Uterus (tissue), 3 donors: ENCODE measurements at regions not wholly inside any gene's neighbourhood (a gene's known extent, or its start where the extent isn't known, plus 50 kb on each side); places are given as distances from the start of the nearest gene placed in this dataset.

Experiments used
- DNase-seq, 2 donors: peaks; one replicate each; pipeline ENCODE4 v3.0.0-alpha.2; 2019 to 2020
- H3K27ac ChIP-seq, 2 donors: fragments of 200-600 bp; sonication (generic); 1 replicate in 1 of 2; 2 replicates in 1 of 2; pipeline ENCODE4 v1.5.1; 2016 to 2018
- H3K27me3 ChIP-seq, 2 donors: fragments of 200-600 bp; sonication (generic); one replicate each; pipeline ENCODE4 v1.5.1; 2018 to 2019; ENCODE audit warnings: control low read depth in 1 of 2
- H3K36me3 ChIP-seq, 2 donors: fragments of 200-600 bp; sonication (generic); one replicate each; pipeline ENCODE4 v1.5.1; 2019; ENCODE audit warnings: control low read depth in 1 of 2
- H3K4me1 ChIP-seq, 2 donors: fragments of 200-600 bp; sonication (generic); one replicate each; pipeline ENCODE4 v1.5.1; 2018 to 2019; ENCODE audit warnings: control low read depth in 1 of 2
- H3K4me3 ChIP-seq, 2 donors: fragments of 200-600 bp; sonication (generic); 1 replicate in 1 of 2; 2 replicates in 1 of 2; pipeline ENCODE4 v1.5.1; 2018 to 2019; ENCODE audit warnings: mild to moderate bottlenecking in 1 of 2
- H3K9me3 ChIP-seq, 2 donors: fragments of 200-600 bp; sonication (generic); one replicate each; pipeline ENCODE4 v1.5.1; 2019; ENCODE audit warnings: control low read depth in 1 of 2
- CTCF ChIP-seq, 4 experiments: fragments of 200-600 bp in 2 of 4; fragments of 450-650 bp in 2 of 4; sonication (generic) in 2 of 4; IDR thresholded peaks; one replicate each; pipeline ENCODE4 v1.5.1; 2016 to 2019; ENCODE audit warnings: antibody characterized with exemption in 4 of 4, mild to moderate bottlenecking in 2 of 4, moderate library complexity in 1 of 4
- POLR2A ChIP-seq, 2 donors: fragments of 450-650 bp; IDR thresholded peaks; one replicate each; pipeline ENCODE4 v1.6.1; 2016; ENCODE audit warnings: antibody characterized with exemption in 2 of 2, mild to moderate bottlenecking in 1 of 2, moderate library complexity in 1 of 2
- intact Hi-C: fragments of 100-400 bp; cut with DNase I; formaldehyde crosslinking; loops from one replicate; pipeline ENCODE4 v1.15.1; 2023; ENCODE audit warnings: low total_unique reads
- donor health status: DM: yes; HTN: yes; CAD: no.

GRCh38 chr2:210961249-210961648, 404.9 kb downstream of the CPS1 start:
- intact Hi-C loops: no loop called here
- Histone ChIP-seq H3K9me3 (no peaks in the 10 kb centered on the region), H3K4me3 (no peak overlapping the region), H3K4me1 (no peaks in the 10 kb centered on the region), H3K27ac (no peak overlapping the region), H3K36me3 (no peaks in the 10 kb centered on the region), H3K27me3 (no peaks in the 10 kb centered on the region)
- TF ChIP-seq POLR2A (IDR thresholded peaks at IDR 0.05) (no peak), CTCF (IDR thresholded peaks at IDR 0.05) (no peak)
- no peak for DNase-seq

- TF ChIP-seq POLR2A (IDR thresholded peaks at IDR 0.05) (no peak), CTCF (IDR thresholded peaks at IDR 0.05) (no peak)
- Histone ChIP-seq H3K4me3 (no peak overlapping the region), H3K4me1 (no peaks in the 10 kb centered on the region), H3K36me3 (peaks cover 0 to 3% of the 10 kb centered on the region in 2 donors), H3K27me3 (no peaks in the 10 kb centered on the region), H3K27ac (no peak overlapping the region), H3K9me3 (no peaks in the 10 kb centered on the region)
- intact Hi-C loops: no loop called here
- no peak for DNase-seq
Observed at GRCh38 chr2:210963386-210963785, 407.0 kb downstream of the CPS1 start.

- TF ChIP-seq CTCF (IDR thresholded peaks at IDR 0.05): no peak
- no peak for TF ChIP-seq POLR2A (IDR thresholded peaks at IDR 0.05)
- no peak overlapping the region for H3K4me3 ChIP-seq
- no peak for DNase-seq
- H3K36me3 ChIP-seq: peaks cover 0 to 6% of the 10 kb centered on the region in 2 donors
- intact Hi-C loops: no loop called here
- no peak overlapping the region for H3K27ac ChIP-seq
- no peaks in the 10 kb centered on the region for H3K9me3 ChIP-seq
- H3K27me3 ChIP-seq: no peaks in the 10 kb centered on the region
- H3K4me1 ChIP-seq: no peaks in the 10 kb centered on the region
Observed at GRCh38 chr2:210964141-210964764, 407.9 kb downstream of the CPS1 start.

GRCh38 chr2:210965472-210965871, 409.1 kb downstream of the CPS1 start:
- no peak overlapping the region for H3K27ac ChIP-seq
- TF ChIP-seq CTCF (IDR thresholded peaks at IDR 0.05) (no peak), POLR2A (IDR thresholded peaks at IDR 0.05) (no peak)

GRCh38 chr2:210966330-210966729, 409.9 kb downstream of the CPS1 start:
- Histone ChIP-seq H3K27me3 (no peaks in the 10 kb centered on the region), H3K9me3 (no peaks in the 10 kb centered on the region), H3K36me3 (peaks cover 0 to 6% of the 10 kb centered on the region in 2 donors), H3K27ac (no peak overlapping the region), H3K4me3 (no peak overlapping the region), H3K4me1 (no peaks in the 10 kb centered on the region)
- intact Hi-C loops: no loop called here
- TF ChIP-seq POLR2A (IDR thresholded peaks at IDR 0.05): no peak
- TF ChIP-seq CTCF (IDR thresholded peaks at IDR 0.05): no peak
- DNase-seq: no peak

More at GRCh38 chr2:210965472-210965871, 409.1 kb downstream of the CPS1 start:
- Histone ChIP-seq H3K4me3 (no peak overlapping the region), H3K4me1 (no peaks in the 10 kb centered on the region), H3K9me3 (no peaks in the 10 kb centered on the region), H3K36me3 (peaks cover 0 to 6% of the 10 kb centered on the region in 2 donors), H3K27me3 (no peaks in the 10 kb centered on the region)
- DNase-seq: no peak
- intact Hi-C loops: no loop called here
